ENCODE measurements at regions not wholly inside any gene's neighbourhood (a gene's known extent, or its start where the extent isn't known, plus 50 kb on each side); places are given as distances from the start of the nearest gene placed in this dataset.

DNA sequence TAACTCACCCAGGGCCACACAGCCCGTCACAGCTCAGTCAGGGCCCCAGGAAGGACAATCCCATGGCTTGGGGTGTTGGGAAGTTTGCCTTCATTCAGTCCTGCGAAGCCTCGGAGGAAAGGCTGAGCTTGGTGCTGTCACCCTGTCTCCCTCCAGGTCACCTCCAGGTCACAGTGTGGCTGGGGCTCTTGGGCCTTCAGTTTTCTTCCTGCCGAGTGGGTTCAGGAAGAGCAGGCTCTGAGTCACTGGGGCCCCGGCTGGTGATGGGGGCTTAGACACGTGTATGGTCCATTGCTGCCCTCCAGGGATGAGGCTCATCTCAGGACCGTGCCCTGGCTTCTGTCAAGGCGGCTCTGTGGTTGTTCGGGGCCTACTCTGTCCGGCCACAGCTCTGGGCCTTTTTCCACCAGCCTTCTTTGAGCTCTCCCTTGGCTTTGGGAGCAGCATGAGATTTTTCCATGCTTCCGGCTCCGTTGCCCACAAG is 118.6 kb downstream of the INHBB start (continued):
- TF ChIP-seq EHMT2 (IDR thresholded peaks at IDR 0.05; ENCODE audit: borderline replicate concordance, low read depth, low read length): no peak
- peak; percentile 81 for TF ChIP-seq ZNF572 (CRISPR knock-in tag; IDR thresholded peaks at IDR 0.05)
- no peak for TF ChIP-seq ZNF549 (CRISPR knock-in tag; IDR thresholded peaks at IDR 0.05)
- TF ChIP-seq ISX (CRISPR knock-in tag; conservative IDR thresholded peaks at IDR 0.05): no peak
- TF ChIP-seq KLF12 (CRISPR knock-in tag; IDR thresholded peaks at IDR 0.05; ENCODE audit: borderline replicate concordance): no peak
- TF ChIP-seq, protein P1, sequence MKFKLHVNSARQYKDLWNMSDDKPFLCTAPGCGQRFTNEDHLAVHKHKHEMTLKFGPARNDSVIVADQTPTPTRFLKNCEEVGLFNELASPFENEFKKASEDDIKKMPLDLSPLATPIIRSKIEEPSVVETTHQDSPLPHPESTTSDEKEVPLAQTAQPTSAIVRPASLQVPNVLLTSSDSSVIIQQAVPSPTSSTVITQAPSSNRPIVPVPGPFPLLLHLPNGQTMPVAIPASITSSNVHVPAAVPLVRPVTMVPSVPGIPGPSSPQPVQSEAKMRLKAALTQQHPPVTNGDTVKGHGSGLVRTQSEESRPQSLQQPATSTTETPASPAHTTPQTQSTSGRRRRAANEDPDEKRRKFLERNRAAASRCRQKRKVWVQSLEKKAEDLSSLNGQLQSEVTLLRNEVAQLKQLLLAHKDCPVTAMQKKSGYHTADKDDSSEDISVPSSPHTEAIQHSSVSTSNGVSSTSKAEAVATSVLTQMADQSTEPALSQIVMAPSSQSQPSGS (CRISPR knock-in tag; IDR thresholded peaks at IDR 0.05): no peak
- no peak for TF ChIP-seq ZNF773 (CRISPR knock-in tag; IDR thresholded peaks at IDR 0.05; ENCODE audit: borderline replicate concordance)
- TF ChIP-seq ATF7-NPFF (CRISPR knock-in tag; IDR thresholded peaks at IDR 0.05; ENCODE audit: low read depth): no peak
- TF ChIP-seq DNMT1 (CRISPR knock-in tag; IDR thresholded peaks at IDR 0.05): 0 out of 2 replicates have a peak, but pooled peaks have one; percentile 22
- TF ChIP-seq, protein P2, sequence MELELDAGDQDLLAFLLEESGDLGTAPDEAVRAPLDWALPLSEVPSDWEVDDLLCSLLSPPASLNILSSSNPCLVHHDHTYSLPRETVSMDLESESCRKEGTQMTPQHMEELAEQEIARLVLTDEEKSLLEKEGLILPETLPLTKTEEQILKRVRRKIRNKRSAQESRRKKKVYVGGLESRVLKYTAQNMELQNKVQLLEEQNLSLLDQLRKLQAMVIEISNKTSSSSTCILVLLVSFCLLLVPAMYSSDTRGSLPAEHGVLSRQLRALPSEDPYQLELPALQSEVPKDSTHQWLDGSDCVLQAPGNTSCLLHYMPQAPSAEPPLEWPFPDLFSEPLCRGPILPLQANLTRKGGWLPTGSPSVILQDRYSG (CRISPR knock-in tag; IDR thresholded peaks at IDR 0.05): no peak
- TF ChIP-seq, protein P3, sequence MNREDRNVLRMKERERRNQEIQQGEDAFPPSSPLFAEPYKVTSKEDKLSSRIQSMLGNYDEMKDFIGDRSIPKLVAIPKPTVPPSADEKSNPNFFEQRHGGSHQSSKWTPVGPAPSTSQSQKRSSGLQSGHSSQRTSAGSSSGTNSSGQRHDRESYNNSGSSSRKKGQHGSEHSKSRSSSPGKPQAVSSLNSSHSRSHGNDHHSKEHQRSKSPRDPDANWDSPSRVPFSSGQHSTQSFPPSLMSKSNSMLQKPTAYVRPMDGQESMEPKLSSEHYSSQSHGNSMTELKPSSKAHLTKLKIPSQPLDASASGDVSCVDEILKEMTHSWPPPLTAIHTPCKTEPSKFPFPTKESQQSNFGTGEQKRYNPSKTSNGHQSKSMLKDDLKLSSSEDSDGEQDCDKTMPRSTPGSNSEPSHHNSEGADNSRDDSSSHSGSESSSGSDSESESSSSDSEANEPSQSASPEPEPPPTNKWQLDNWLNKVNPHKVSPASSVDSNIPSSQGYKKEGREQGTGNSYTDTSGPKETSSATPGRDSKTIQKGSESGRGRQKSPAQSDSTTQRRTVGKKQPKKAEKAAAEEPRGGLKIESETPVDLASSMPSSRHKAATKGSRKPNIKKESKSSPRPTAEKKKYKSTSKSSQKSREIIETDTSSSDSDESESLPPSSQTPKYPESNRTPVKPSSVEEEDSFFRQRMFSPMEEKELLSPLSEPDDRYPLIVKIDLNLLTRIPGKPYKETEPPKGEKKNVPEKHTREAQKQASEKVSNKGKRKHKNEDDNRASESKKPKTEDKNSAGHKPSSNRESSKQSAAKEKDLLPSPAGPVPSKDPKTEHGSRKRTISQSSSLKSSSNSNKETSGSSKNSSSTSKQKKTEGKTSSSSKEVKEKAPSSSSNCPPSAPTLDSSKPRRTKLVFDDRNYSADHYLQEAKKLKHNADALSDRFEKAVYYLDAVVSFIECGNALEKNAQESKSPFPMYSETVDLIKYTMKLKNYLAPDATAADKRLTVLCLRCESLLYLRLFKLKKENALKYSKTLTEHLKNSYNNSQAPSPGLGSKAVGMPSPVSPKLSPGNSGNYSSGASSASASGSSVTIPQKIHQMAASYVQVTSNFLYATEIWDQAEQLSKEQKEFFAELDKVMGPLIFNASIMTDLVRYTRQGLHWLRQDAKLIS (CRISPR knock-in tag; IDR thresholded peaks at IDR 0.05): no peak
- peak; percentile 37; the same call in 1 of the 2 replicates for TF ChIP-seq ZNF232 (CRISPR knock-in tag; IDR thresholded peaks at IDR 0.05; ENCODE audit: borderline replicate concordance)
- no peak for TF ChIP-seq ZFP62 (CRISPR knock-in tag; IDR thresholded peaks at IDR 0.05)
- TF ChIP-seq, protein P4, sequence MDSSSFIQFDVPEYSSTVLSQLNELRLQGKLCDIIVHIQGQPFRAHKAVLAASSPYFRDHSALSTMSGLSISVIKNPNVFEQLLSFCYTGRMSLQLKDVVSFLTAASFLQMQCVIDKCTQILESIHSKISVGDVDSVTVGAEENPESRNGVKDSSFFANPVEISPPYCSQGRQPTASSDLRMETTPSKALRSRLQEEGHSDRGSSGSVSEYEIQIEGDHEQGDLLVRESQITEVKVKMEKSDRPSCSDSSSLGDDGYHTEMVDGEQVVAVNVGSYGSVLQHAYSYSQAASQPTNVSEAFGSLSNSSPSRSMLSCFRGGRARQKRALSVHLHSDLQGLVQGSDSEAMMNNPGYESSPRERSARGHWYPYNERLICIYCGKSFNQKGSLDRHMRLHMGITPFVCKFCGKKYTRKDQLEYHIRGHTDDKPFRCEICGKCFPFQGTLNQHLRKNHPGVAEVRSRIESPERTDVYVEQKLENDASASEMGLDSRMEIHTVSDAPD (CRISPR knock-in tag; IDR thresholded peaks at IDR 0.05): 0 out of 2 replicates have a peak, but pooled peaks have one; percentile 17
- no peak for TF ChIP-seq SMAD9 (CRISPR knock-in tag; IDR thresholded peaks at IDR 0.05)
- TF ChIP-seq ZNF446 (CRISPR knock-in tag; IDR thresholded peaks at IDR 0.05): no peak
- no peak for TF ChIP-seq NR2F6 (IDR thresholded peaks at IDR 0.05)
- peak; percentile 44 for TF ChIP-seq NR2F6 (CRISPR knock-in tag; IDR thresholded peaks at IDR 0.05)
- no peak for TF ChIP-seq SSRP1 (CRISPR knock-in tag; IDR thresholded peaks at IDR 0.05)
- TF ChIP-seq, protein P5, sequence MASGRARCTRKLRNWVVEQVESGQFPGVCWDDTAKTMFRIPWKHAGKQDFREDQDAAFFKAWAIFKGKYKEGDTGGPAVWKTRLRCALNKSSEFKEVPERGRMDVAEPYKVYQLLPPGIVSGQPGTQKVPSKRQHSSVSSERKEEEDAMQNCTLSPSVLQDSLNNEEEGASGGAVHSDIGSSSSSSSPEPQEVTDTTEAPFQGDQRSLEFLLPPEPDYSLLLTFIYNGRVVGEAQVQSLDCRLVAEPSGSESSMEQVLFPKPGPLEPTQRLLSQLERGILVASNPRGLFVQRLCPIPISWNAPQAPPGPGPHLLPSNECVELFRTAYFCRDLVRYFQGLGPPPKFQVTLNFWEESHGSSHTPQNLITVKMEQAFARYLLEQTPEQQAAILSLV (CRISPR knock-in tag; IDR thresholded peaks at IDR 0.05; ENCODE audit: borderline replicate concordance): no peak
- TF ChIP-seq ZFX (CRISPR knock-in tag; IDR thresholded peaks at IDR 0.05; ENCODE audit: low read depth): peak; percentile 51
- no peak for TF ChIP-seq ATRX (CRISPR knock-in tag; IDR thresholded peaks at IDR 0.05; ENCODE audit: borderline replicate concordance)
- no peak for TF ChIP-seq TGIF2 (CRISPR knock-in tag; IDR thresholded peaks at IDR 0.05)
